Activated B cell treated with CpG ODN at 0.5 μM for 24 hours (primary cell): ENCODE measurements at regions not wholly inside any gene's neighbourhood (a gene's known extent, or its start where the extent isn't known, plus 50 kb on each side); places are given as distances from the start of the nearest gene placed in this dataset.

Experiments used
- ATAC-seq: fragments of 200-7000 bp; cut with Tn5 transposase; one replicate; pipeline ENCODE4 v1.10.0; 2021; ENCODE audit warnings: low read depth, mild to moderate bottlenecking, moderate library complexity
- CTCF ChIA-PET: fragments of 350-600 bp; sonication (Branson Sonifier 250); formaldehyde crosslinking; loops from one replicate; lab custom pipeline; 2021; ENCODE audit warnings: antibody characterized with exemption; lab: Charles Lee
- POLR2A ChIA-PET: fragments of 350-600 bp; sonication (Branson Sonifier 250); formaldehyde crosslinking; loops from one replicate; lab custom pipeline; 2021; ENCODE audit warnings: antibody characterized with exemption; lab: Charles Lee
- DNase-seq: peaks from one replicate; pipeline ENCODE4 v3.0.0; 2022
- H3K27ac Mint-ChIP-seq: one replicate; pipeline ENCODE4 v1.8.0; 2020; ENCODE audit warnings: mixed read lengths
- H3K27me3 Mint-ChIP-seq: one replicate; pipeline ENCODE4 v1.8.0; 2021; ENCODE audit warnings: mixed read lengths
- H3K36me3 Mint-ChIP-seq: one replicate; pipeline ENCODE4 v1.8.0; 2021; ENCODE audit warnings: low read depth, mixed read lengths
- H3K4me1 Mint-ChIP-seq: one replicate; pipeline ENCODE4 v1.8.0; 2021; ENCODE audit warnings: mixed read lengths
- H3K4me3 Mint-ChIP-seq: one replicate; pipeline ENCODE4 v1.8.0; 2020; ENCODE audit warnings: mild to moderate bottlenecking, mixed read lengths
- H3K9me3 Mint-ChIP-seq: one replicate; pipeline ENCODE4 v1.8.0; 2020; ENCODE audit warnings: mixed read lengths
- intact Hi-C: fragments of 100-400 bp; cut with micrococcal nuclease; formaldehyde crosslinking; loops from one replicate; pipeline ENCODE4 v1.15.1; 2024
- TF ChIP-seq, protein P1 (sequence below): fragments of 200-600 bp; IDR thresholded peaks from one replicate; pipeline ENCODE4 v1.8.0; 2022; ENCODE audit warnings: antibody characterized with exemption, mild to moderate bottlenecking

DNA sequence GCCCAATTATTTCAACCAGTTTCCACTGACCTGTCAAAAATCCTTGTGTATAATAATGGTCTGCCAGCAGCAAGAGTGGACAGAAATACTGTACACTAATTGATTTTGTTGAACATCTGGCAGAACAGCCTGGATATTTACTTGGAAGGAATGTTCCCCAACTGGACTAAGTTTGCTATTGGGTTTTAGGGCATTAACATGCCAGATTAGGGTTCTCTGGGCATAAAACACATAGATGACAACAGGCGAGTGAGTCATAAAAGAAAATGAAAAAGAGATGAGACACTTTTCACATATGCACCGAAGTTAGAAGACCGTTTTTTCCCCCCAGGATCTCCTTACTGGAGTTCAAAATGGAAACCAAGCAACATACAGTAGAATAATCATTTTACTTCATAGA is 236.3 kb upstream of the NAV3 start:
- DNase-seq: no peak
- Mint-ChIP-seq H3K4me1 (no peaks in the 10 kb centered on the region), H3K27ac (no peak overlapping the region), H3K4me3 (no peak overlapping the region), H3K36me3 (no peaks in the 10 kb centered on the region), H3K27me3 (no peaks in the 10 kb centered on the region), H3K9me3 (peaks cover 3% of the 10 kb centered on the region)
- intact Hi-C loops: no loop called here
- ATAC-seq: no peak
- ChIA-PET POLR2A (no interaction called here), CTCF (no interaction called here)
- TF ChIP-seq, protein P1, sequence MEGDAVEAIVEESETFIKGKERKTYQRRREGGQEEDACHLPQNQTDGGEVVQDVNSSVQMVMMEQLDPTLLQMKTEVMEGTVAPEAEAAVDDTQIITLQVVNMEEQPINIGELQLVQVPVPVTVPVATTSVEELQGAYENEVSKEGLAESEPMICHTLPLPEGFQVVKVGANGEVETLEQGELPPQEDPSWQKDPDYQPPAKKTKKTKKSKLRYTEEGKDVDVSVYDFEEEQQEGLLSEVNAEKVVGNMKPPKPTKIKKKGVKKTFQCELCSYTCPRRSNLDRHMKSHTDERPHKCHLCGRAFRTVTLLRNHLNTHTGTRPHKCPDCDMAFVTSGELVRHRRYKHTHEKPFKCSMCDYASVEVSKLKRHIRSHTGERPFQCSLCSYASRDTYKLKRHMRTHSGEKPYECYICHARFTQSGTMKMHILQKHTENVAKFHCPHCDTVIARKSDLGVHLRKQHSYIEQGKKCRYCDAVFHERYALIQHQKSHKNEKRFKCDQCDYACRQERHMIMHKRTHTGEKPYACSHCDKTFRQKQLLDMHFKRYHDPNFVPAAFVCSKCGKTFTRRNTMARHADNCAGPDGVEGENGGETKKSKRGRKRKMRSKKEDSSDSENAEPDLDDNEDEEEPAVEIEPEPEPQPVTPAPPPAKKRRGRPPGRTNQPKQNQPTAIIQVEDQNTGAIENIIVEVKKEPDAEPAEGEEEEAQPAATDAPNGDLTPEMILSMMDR: no peak

GRCh38 chr12:77592836-77593235 is 237.9 kb upstream of the NAV3 start:
- Mint-ChIP-seq H3K27me3 (no peaks in the 10 kb centered on the region), H3K9me3 (peaks cover 3% of the 10 kb centered on the region), H3K4me3 (no peak overlapping the region), H3K27ac (no peak overlapping the region), H3K36me3 (no peaks in the 10 kb centered on the region), H3K4me1 (no peaks in the 10 kb centered on the region)
- CTCF ChIA-PET: no interaction called here
- DNase-seq (no peak), ATAC-seq (no peak)
- TF ChIP-seq, protein P1: no peak
- intact Hi-C loops: no loop called here
- POLR2A ChIA-PET: no interaction called here

DNA sequence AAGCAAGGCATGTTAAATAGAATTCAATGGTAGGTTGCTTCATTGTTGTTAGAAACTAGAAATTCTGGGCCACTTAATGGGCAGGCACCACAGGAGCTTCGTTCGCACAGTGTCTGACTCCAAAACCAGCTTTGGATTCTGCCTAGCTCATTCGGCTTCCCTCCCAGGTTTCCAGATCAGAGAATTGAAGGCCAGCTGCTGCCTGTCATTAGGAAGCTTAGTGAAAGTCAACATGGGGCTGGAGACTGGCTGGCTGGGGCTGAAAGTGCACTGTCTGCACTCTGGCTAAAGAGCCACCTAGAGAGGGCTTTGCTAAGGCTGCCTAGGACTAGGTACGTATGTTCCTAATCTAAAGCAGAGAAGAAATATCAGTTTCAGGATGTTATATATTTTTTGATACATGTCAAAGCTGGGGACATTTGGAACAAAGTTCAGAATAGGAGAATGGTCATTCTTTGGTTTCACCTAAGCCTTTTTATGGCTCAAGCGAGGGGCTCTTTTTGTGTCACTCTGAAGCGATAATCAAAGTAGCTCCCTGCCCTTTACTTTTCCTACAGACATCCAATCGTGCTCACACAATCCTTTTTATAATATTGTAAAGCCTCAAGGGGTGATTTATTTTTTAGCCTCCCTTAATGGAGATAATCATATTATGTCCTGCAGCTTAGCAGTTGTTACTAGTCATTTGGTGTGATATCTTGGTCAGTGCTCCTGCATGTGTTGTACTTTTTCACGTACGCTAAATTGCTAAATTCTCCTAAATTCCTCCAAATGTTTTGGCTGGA is 238.5 kb upstream of the NAV3 start:
- Mint-ChIP-seq H3K27me3 (no peaks in the 10 kb centered on the region), H3K4me1 (no peaks in the 10 kb centered on the region), H3K36me3 (no peaks in the 10 kb centered on the region), H3K27ac (no peak overlapping the region), H3K4me3 (no peak overlapping the region), H3K9me3 (peaks cover 3% of the 10 kb centered on the region)
- TF ChIP-seq, protein P1: no peak
- DNase-seq (no peak), ATAC-seq (no peak)
- intact Hi-C loops: no loop called here
- ChIA-PET CTCF (no interaction called here), POLR2A (no interaction called here)

DNA sequence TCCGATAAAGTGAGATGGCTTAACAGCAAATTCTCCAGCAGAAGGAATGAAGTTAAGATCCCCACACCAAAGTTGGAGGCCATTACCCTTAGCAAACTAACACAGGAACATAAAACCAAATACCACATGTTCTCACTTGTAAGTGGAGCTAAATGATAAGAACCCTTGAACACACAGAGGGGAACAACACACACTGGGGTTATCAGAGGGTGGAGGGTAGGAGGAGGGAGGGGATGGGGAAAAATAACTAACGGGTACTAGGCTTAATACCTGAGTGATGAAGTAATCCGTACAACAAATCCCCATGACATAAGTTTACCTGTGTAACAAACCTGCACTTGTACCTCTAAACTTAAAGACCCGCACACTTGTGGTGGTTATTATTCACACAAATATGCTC is 240.4 kb upstream of the NAV3 start:
- ChIA-PET POLR2A (no interaction called here), CTCF (no interaction called here)
- Mint-ChIP-seq H3K27ac (no peak overlapping the region), H3K36me3 (no peaks in the 10 kb centered on the region), H3K4me3 (no peak overlapping the region), H3K27me3 (no peaks in the 10 kb centered on the region), H3K4me1 (no peaks in the 10 kb centered on the region), H3K9me3 (peaks cover 2% of the 10 kb centered on the region)
- TF ChIP-seq, protein P1: no peak
- ATAC-seq (no peak), DNase-seq (no peak)
- intact Hi-C loops: no loop called here

DNA sequence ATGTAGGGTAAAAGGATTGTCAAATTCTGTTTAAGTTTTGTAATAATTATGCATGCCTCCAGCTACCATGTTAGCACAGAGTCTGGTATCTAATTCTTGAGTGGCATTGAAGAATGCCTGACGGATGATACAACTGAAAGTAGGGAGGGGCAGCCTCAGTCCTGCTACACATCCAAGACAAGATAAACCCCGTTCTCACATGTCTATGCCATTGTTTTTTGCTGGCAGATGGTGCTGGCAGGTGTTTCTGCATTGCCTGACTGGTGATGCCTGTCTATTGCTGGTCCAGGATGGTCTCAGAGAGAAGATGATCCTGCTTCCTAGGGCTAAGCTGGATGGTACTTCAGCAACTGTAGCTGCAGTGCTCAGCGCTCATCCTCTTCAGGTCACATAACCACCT is 245.8 kb upstream of the NAV3 start:
- H3K27me3 Mint-ChIP-seq: no peaks in the 10 kb centered on the region
- no peaks in the 10 kb centered on the region for H3K4me1 Mint-ChIP-seq
- H3K4me3 Mint-ChIP-seq: no peak overlapping the region
- ATAC-seq (no peak), DNase-seq (no peak)
- no peaks in the 10 kb centered on the region for H3K9me3 Mint-ChIP-seq
- CTCF ChIA-PET: no interaction called here
- H3K36me3 Mint-ChIP-seq: no peaks in the 10 kb centered on the region
- intact Hi-C loops: no loop called here
- POLR2A ChIA-PET: no interaction called here
- H3K27ac Mint-ChIP-seq: no peak overlapping the region
- TF ChIP-seq, protein P1: no peak
